AG10803 (cell line): ENCODE measurements at regions not wholly inside any gene's neighbourhood (a gene's known extent, or its start where the extent isn't known, plus 50 kb on each side); places are given as distances from the start of the nearest gene placed in this dataset.
"Not testable (repeated sequence)": the region's sequence is repeated elsewhere in the genome, so short reads cannot be mapped to it uniquely, and the experiment has no call there.

Experiments
- DNase-seq: peaks from one replicate; pipeline ENCODE4 v3.0.0; 2010; ENCODE audit warnings: low read depth
- H3K4me3 ChIP-seq: 2 replicates; pipeline ENCODE4 v1.5.1; 2011; ENCODE audit warnings: mild to moderate bottlenecking, low read length, control low read depth
- CTCF ChIP-seq: conservative IDR thresholded peaks from 2 replicates; pipeline ENCODE4 v1.5.1; 2011; ENCODE audit warnings: mild to moderate bottlenecking, low read length, control low read depth, inconsistent platforms

GRCh38 chr4:114318309-114318708, 280.3 kb upstream of the UGT8 start:
- no peak overlapping the region for H3K4me3 ChIP-seq
- peak; percentile 19 for DNase-seq
- TF ChIP-seq CTCF = no peak

DNA sequence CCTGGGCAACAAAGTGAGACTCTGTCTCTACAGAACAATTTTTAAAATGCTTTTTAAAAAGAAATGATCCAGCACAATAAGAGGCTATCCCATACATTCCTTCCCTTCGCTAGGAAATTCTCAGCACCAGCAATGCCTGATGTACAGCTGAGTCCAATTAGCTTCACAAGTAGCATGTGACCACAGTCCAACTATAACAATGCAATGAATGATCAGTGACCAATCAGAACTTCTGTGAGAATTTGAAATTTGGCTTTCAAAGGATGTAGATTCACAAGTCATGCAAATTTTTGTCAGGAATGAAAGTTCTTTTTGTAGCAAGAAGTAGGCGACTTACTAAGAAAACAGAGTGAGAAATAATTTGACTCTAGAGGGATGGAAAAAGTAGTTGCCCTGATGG, 278.5 kb upstream of the UGT8 start:
- no peak overlapping the region for H3K4me3 ChIP-seq
- DNase-seq = peak; percentile 12
- TF ChIP-seq CTCF = no peak

DNA sequence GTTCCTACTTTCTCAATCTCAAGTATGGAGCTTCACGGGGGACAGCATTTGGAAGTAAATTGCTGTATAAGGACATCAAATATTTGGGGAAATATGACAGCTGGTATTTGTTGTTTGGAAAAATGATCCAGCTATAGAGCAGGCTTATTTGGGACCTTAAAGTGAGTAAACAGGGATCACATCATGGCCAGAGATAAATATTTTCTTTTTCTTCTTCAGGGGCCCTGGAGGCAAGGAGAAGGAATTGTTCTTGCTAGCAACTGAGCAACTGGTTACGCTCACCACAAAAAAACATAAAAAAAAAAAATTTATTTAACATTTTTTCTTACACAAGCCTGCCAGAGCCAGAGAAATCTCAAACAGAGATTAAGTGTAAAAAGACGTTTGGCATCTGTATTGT, 277.2 kb upstream of the UGT8 start:
- no peak for TF ChIP-seq CTCF
- no peak for DNase-seq

DNA sequence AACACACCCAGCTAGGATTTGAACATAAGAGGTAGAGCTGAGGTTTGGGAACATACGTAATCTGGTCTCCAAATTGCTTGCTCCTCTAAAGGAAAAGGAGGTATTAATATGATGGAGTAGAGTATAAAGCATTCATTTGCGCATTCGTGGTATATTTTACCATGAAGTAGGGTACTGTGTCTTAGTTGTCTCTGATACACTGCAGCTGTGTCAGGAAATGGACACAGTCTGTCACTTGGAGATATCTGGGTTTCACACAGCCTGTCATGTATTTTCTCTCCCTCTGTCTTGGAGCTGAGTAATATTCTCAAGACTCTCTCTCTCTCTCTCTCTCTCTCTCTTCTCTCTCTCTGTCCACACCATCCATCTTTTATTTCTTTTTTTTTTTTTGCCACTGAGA, 274.8 kb upstream of the UGT8 start:
- DNase-seq = no peak
- no peak overlapping the region for H3K4me3 ChIP-seq
- no peak for TF ChIP-seq CTCF

More for the DNA sequence above, 277.2 kb upstream of the UGT8 start:
- no peak overlapping the region for H3K4me3 ChIP-seq

GRCh38 chr4:114326358-114326757, 272.2 kb upstream of the UGT8 start:
- DNase-seq = no peak
- TF ChIP-seq CTCF = no peak
- no peak overlapping the region for H3K4me3 ChIP-seq

DNA sequence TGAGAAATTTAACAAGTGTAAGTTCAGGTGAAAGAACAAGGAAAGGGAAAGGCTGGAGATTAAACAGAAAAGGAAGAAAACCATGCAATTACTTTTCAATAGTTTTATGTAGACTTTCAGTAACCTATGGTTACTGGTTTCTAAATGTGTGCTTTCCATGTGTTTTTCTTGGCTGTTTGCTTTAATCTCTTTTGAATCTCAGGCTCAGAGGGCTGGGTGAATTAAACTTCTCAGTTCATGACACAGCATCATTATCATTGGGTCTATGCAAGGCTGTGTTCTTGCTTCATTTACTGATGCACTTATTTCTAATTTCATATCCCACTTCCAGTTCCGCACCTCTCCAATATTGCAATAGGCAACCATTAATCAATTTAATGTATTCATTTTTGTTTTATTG, 266.5 kb upstream of the UGT8 start:
- TF ChIP-seq CTCF = no peak
- no peak overlapping the region for H3K4me3 ChIP-seq
- no peak for DNase-seq

DNA sequence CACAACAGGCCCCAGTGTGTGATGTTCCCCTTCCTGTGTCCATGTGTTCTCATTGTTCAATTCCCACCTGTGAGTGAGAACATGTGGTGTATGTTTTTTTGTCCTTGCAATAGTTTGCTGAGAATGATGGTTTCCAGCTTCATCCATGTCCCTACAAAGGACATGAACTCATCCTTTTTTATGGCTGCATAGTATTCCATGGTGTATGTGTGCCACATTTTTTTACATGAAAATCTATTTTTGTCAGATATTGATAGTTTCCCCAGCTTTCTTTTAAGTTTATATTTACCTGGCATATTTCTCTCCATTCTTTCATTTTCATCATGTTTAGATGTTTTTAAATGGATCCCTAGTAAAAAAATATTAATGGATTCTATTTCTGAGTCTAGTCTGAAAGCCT, 264.2 kb upstream of the UGT8 start:
- not testable (repeated sequence) for H3K4me3 ChIP-seq, DNase-seq

DNA sequence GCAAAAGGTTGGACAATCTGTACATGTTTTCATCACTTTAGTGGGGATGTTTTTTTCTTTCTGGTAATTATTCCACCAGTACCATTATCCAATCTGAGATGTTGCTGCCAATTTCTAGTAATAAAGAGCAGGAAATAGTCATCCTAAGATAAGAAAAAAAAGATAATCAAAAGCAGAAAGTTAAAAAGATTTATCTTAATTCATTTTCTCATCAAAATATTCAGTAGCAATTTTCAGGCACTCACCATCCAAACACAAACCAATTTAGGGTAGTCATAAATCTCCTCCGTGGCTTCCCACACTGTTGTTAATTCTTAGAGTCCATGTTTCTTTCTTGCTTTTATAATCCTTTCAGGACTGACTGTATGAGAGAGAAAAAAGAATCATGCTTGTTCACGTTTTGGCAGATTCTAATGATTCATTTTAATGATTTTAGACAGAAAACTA, 263.7 kb upstream of the UGT8 start:
- no peak overlapping the region for H3K4me3 ChIP-seq
- no peak for TF ChIP-seq CTCF
- DNase-seq = peak; percentile 5
